ENCODE measurements at regions not wholly inside any gene's neighbourhood (a gene's known extent, or its start where the extent isn't known, plus 50 kb on each side); places are given as distances from the start of the nearest gene placed in this dataset.
A peak's percentile ranks its signal among the peaks of the same experiment; 100 is the strongest.
"Not testable (repeated sequence)": the region's sequence is repeated elsewhere in the genome, so short reads cannot be mapped to it uniquely, and the experiment has no call there.

DNA sequence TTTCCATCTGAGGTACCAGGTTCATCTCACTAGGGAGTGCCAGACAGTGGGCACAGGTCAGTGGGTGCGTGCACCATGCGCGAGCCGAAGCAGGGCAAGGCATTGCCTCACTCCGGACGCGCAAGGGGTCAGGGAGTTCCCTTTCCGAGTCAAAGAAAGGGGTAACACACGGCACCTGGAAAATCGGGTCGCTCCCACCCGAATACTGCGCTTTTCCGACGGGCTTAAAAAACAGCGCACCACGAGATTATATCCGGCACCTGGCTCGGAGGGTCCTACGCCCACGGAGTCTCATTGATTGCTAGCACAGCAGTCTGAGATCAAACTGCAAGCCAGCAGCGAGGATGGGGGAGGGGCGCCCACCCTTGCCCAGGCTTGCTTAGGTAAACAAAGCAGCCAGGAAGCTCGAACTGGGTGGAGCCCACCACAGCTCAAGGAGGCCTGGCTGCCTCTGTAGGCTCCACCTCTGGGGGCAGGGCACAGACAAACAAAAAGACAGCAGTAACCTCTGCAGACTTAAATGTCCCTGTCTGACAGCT, 242.5 kb downstream of the CYLC2 start:
- not testable (repeated sequence) for DNase-seq (ENCODE audit: low spot score)

GRCh38 chr9:103242025-103242424, 246.9 kb downstream of the CYLC2 start:
- DNase-seq (ENCODE audit: low spot score), result peak; percentile 37

- DNase-seq (ENCODE audit: low spot score), result no peak
These were observed 247.4 kb downstream of the CYLC2 start for GRCh38 chr9:103242486-103242885.

DNA sequence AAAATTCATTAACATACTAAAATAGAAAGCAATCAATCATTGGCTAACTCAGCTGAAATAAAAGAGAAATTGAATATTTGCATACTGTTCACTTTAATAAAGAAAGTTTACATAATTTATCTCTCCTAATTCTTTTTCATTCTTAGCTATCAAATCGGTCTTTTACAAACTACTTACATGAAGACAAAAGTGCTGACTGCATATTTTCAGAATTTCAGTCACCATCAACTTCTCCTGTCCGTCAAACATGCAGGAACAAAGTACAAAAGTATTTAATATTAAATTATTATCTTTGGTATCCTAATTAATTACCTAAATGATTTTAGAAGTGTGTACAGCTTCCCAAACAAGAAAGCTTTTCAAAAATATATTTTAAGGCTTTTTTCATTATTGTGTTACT, 248.4 kb downstream of the CYLC2 start:
- DNase-seq (ENCODE audit: low spot score), result no peak

GRCh38 chr9:103245369-103245768, 250.2 kb downstream of the CYLC2 start:
- peak; percentile 64 for DNase-seq (ENCODE audit: low spot score)

- no peak for DNase-seq (ENCODE audit: low spot score)
These were observed 266.8 kb downstream of the CYLC2 start for GRCh38 chr9:103261951-103262350.

GRCh38 chr9:103266064-103266463, 270.9 kb downstream of the CYLC2 start:
- no peak for DNase-seq (ENCODE audit: low spot score)

- DNase-seq (ENCODE audit: low spot score), result no peak
These were observed 282.1 kb downstream of the CYLC2 start for GRCh38 chr9:103277240-103277639.

- DNase-seq (ENCODE audit: low spot score), result no peak
These were observed 286.0 kb downstream of the CYLC2 start for GRCh38 chr9:103281126-103281525.

- peak; percentile 3 for DNase-seq (ENCODE audit: low spot score)
These were observed 292.2 kb downstream of the CYLC2 start for GRCh38 chr9:103287361-103287760.

DNA sequence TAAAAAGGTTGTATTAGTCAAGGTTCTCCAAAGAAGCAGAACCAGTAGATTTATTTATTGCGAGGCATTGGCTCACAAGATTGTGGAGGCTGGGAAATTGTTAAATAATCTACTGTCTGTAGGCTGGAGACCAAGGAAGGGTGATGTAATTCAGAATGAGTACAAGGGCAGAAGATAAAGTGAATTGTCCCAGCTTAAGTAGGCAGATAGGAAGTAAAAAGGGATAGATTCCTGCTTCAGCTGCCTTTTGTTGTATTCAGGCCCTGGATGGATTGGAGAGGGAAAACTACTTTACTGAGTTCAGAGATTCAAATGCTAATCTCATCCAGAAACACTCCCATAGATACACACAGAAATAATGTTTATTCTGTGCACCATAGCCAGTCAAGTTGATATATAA, 301.1 kb downstream of the CYLC2 start:
- no peak for DNase-seq (ENCODE audit: low spot score)

DNA sequence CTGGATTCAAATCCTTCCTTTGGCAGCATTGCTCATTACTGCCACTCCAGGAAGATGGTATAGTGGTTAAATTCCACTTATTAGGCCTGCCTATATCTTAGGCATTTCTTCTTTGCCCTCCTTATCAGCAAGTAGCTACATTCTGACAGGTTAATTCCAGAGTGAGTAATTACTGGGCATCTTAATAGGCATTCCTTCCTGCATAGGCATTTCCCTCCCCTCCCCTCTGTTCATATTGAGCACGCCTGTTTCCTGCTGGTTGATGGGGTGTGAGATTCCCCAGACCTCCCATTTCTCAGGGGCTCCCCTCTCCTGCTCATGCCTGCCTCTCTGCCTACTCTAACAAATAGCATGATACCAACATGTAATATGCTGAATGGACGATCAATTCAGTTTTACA, 305.9 kb downstream of the CYLC2 start:
- DNase-seq (ENCODE audit: low spot score), result no peak

GRCh38 chr9:103304797-103305196, 309.7 kb downstream of the CYLC2 start:
- DNase-seq (ENCODE audit: low spot score), result no peak

DNA sequence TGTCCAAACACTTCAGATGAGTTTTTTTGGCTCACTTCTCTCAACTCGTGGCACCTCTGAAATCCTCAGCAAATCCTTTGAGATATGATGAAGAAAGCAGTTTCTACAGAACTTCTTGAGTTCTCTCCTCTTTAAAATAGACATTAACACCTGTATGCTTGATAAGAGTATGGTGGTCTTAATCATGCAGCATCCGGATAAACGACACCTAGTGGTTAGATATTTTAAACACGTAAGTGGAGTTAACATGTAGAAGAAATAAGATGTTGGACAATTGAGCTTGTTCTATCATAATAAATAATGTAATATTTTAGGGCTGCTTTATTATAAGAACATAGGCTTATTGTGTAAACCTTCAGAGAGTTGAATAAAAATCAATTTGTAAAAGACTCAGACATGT, 324.8 kb downstream of the CYLC2 start:
- DNase-seq (ENCODE audit: low spot score), result peak; percentile 5

GRCh38 chr9:103323699-103324098, 328.6 kb downstream of the CYLC2 start:
- no peak for DNase-seq (ENCODE audit: low spot score)

- no peak for DNase-seq (ENCODE audit: low spot score)
These were observed 340.3 kb downstream of the CYLC2 start for GRCh38 chr9:103335461-103335860.

DNA sequence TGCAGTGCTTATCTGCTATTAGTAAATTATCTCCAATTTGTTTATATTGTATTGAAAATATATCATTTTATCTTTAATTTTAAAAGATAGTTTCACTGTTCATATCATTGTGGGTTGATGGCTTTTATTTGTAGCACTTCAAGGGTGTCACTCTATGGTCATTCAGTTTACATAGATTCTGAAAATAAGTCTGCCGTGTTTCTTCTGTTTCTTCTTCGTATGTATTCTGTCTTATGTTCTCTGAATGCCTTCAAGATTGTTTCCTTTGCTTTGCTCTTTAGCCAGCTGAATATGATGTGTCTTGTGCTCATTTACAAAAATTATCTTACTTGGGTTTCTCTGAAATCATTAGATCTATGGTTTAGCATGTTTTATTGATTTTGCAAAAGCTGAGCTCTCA, 359.9 kb downstream of the CYLC2 start:
- no peak for DNase-seq (ENCODE audit: low spot score)

GRCh38 chr9:103357980-103358379, 362.8 kb downstream of the CYLC2 start:
- DNase-seq (ENCODE audit: low spot score), result not testable (repeated sequence)

DNA sequence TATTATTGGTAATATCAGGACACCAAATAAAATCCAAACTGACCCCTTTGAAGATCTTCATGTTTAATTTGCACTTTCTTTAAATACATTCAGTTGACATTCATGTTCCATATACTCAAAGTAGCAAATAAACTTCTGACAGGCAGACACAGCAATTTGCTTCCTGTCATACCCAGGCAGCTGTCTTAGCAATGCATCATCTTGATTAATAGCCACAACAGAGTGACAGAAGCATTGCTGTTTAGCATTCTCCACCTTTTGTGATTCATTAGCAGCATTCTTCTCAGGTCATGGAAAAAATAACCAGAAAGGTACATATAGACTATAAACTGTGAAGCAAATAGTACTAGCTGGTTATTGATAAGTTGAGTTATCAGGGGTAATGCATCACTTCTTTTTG, 366.8 kb downstream of the CYLC2 start:
- DNase-seq (ENCODE audit: low spot score), result no peak

- DNase-seq (ENCODE audit: low spot score), result no peak
These were observed 367.9 kb downstream of the CYLC2 start for GRCh38 chr9:103362986-103363385.

DNA sequence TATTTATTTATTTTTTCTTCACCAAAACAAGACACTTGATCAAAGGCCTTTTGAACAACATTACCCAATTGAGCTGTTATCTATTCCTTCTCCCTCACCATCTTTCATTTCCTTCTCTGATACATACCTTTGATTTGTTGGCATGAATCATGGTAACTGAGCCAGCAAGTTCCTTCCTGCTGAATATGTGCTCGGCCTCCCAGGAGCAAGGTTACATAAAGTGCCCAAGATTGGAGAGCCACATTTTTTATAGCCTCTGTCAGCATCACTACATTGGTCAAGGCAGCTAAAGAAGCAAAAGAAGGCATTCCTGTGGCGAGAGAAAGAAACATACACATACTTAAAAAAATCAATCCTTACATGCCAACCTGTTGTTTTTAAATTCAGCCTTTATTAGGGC, 369.6 kb downstream of the CYLC2 start:
- peak; percentile 81 for DNase-seq (ENCODE audit: low spot score)

DNA sequence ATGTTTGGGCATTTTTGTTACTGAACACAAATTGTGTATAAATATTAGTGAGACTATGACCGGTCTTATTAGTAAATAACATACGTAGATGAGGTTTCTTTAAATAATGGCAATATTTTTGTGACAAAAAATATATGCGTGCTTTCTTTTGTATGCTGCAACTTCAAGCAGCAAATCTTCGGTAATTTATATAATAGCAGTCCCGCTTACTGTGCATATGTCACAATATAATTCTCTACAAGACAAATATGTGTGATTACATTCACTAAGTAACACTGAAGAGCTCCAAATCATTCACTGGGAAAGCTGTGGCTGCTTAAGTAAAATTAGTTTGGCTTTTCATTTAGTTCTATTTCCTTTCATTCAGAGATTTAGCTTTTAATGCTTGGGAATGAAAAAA, 376.0 kb downstream of the CYLC2 start:
- DNase-seq (ENCODE audit: low spot score), result no peak

DNA sequence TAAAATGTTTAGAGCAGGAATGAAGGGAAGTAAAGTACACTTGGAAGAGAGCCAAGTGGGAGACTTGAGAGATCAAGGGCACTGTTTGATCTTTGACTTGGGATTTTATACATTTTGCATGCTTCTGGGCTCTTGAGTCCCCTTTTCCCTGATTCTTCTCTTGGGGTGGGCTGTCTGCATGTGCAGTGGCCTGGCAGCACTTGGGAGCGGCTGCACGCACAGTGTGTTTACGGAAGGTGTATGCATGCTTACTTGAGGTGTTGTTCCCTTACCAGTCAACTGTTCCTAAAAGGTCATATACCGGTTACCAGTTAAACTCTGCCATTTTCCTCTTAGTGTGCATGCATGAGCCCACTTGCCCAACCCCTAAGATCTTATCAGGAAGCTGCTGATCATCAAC, 377.7 kb downstream of the CYLC2 start:
- no peak for DNase-seq (ENCODE audit: low spot score)

DNA sequence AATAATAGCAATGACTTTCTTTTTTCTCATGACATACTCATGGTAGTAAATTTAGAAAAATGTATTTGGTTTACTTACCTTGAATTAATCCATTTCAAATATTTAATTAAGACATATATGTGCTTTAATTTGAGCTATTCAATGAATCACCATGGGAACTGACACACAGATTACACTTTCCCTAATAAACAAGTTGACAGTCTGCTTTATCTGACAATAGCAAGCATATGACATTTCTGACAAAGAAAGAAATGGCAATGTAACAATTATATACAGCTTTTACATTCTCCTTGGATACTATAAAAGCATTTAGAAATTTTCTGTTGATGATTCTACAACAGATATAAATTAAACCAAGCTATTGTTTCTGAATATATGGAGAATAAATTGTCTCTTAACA, 382.5 kb downstream of the CYLC2 start:
- no peak for DNase-seq (ENCODE audit: low spot score)

All from H4 (cell line).